ENCODE measurements at regions not wholly inside any gene's neighbourhood (a gene's known extent, or its start where the extent isn't known, plus 50 kb on each side); places are given as distances from the start of the nearest gene placed in this dataset.

- DNase-seq, result peak in 3 of 5 donors; percentile 16 to 93 (median 77)
- Histone ChIP-seq H3K27ac (ENCODE audit: low read depth in 2 of 2, low read length in 2 of 2) (no peak overlapping the region), H3K4me1 (ENCODE audit: control insufficient read depth in 2 of 3, insufficient read depth in 2 of 3, low read depth in 1 of 3, low read length in 3 of 3) (no peaks in the 10 kb centered on the region), H3K27me3 (ENCODE audit: control insufficient read depth, insufficient read depth, low read length) (no peaks in the 10 kb centered on the region), H3K36me3 (ENCODE audit: control insufficient read depth in 2 of 3, insufficient read depth in 3 of 3, low read length in 3 of 3) (no peaks in the 10 kb centered on the region), H3K9ac (ENCODE audit: low read length in 3 of 3) (no peak overlapping the region), H3K4me3 (ENCODE audit: low read length in 3 of 3) (no peak overlapping the region), H3K9me3 (ENCODE audit: control insufficient read depth in 2 of 3, insufficient read depth in 1 of 3, low read length in 3 of 3) (no peaks in the 10 kb centered on the region)
- intact Hi-C loops (cut with DNase I), result no loop called here
- FAIRE-seq, result no peak
- TF ChIP-seq CTCF (IDR thresholded peaks at IDR 0.05; ENCODE audit: borderline replicate concordance, extremely low read depth, insufficient read depth), result no peak
Measured at GRCh38 chr3:118577055-118577777, 457.4 kb downstream of the IGSF11 start.

GRCh38 chr3:118578559-118578958 lies 456.1 kb downstream of the IGSF11 start:
- Histone ChIP-seq H3K9ac (ENCODE audit: low read length in 3 of 3) (no peak overlapping the region), H3K4me1 (ENCODE audit: control insufficient read depth in 2 of 3, insufficient read depth in 2 of 3, low read depth in 1 of 3, low read length in 3 of 3) (no peaks in the 10 kb centered on the region), H3K4me3 (ENCODE audit: low read length in 3 of 3) (no peak overlapping the region), H3K9me3 (ENCODE audit: control insufficient read depth in 2 of 3, insufficient read depth in 1 of 3, low read length in 3 of 3) (no peaks in the 10 kb centered on the region), H3K36me3 (ENCODE audit: control insufficient read depth in 2 of 3, insufficient read depth in 3 of 3, low read length in 3 of 3) (no peaks in the 10 kb centered on the region), H3K27ac (ENCODE audit: low read depth in 2 of 2, low read length in 2 of 2) (no peak overlapping the region), H3K27me3 (ENCODE audit: control insufficient read depth, insufficient read depth, low read length) (no peaks in the 10 kb centered on the region)
- FAIRE-seq, result no peak
- no peak for DNase-seq
- TF ChIP-seq CTCF (IDR thresholded peaks at IDR 0.05; ENCODE audit: borderline replicate concordance, extremely low read depth, insufficient read depth), result no peak
- intact Hi-C loops (cut with DNase I), result no loop called here

- Histone ChIP-seq H3K4me3 (ENCODE audit: low read length in 3 of 3) (no peak overlapping the region), H3K36me3 (ENCODE audit: control insufficient read depth in 2 of 3, insufficient read depth in 3 of 3, low read length in 3 of 3) (no peaks in the 10 kb centered on the region), H3K9me3 (ENCODE audit: control insufficient read depth in 2 of 3, insufficient read depth in 1 of 3, low read length in 3 of 3) (no peaks in the 10 kb centered on the region), H3K27ac (ENCODE audit: low read depth in 2 of 2, low read length in 2 of 2) (no peak overlapping the region), H3K27me3 (ENCODE audit: control insufficient read depth, insufficient read depth, low read length) (no peaks in the 10 kb centered on the region), H3K4me1 (ENCODE audit: control insufficient read depth in 2 of 3, insufficient read depth in 2 of 3, low read depth in 1 of 3, low read length in 3 of 3) (no peaks in the 10 kb centered on the region), H3K9ac (ENCODE audit: low read length in 3 of 3) (no peak overlapping the region)
- DNase-seq (no peak), FAIRE-seq (no peak)
- no peak for TF ChIP-seq CTCF (IDR thresholded peaks at IDR 0.05; ENCODE audit: borderline replicate concordance, extremely low read depth, insufficient read depth)
- intact Hi-C loops (cut with DNase I), result no loop called here
Measured at GRCh38 chr3:118587037-118587741, 447.5 kb downstream of the IGSF11 start.

Measured in kidney (tissue), 13 donors.